ENCODE measurements at regions not wholly inside any gene's neighbourhood (a gene's known extent, or its start where the extent isn't known, plus 50 kb on each side); places are given as distances from the start of the nearest gene placed in this dataset.

GRCh38 chr16:87132361-87133014 lies 184.7 kb downstream of the C16orf95 start:
- DNase-seq (ENCODE audit: insufficient read length) (no peak), FAIRE-seq (no peak)
- TF ChIP-seq POLR2A (IDR thresholded peaks at IDR 0.05; ENCODE audit: low read depth, low read length) (no peak), POLR2AphosphoS5 (IDR thresholded peaks at IDR 0.05; ENCODE audit: low read depth, low read length) (no peak), TAF1 (IDR thresholded peaks at IDR 0.05; ENCODE audit: borderline replicate concordance, low read depth, low read length) (no peak)

- DNase-seq (ENCODE audit: insufficient read length) (no peak), FAIRE-seq (no peak)
- TF ChIP-seq POLR2AphosphoS5 (IDR thresholded peaks at IDR 0.05; ENCODE audit: low read depth, low read length) (no peak), TAF1 (IDR thresholded peaks at IDR 0.05; ENCODE audit: borderline replicate concordance, low read depth, low read length) (no peak), POLR2A (IDR thresholded peaks at IDR 0.05; ENCODE audit: low read depth, low read length) (no peak)
These were observed 183.9 kb downstream of the C16orf95 start for GRCh38 chr16:87133112-87133850.

- DNase-seq (ENCODE audit: insufficient read length) (no peak), FAIRE-seq (no peak)
- TF ChIP-seq POLR2AphosphoS5 (IDR thresholded peaks at IDR 0.05; ENCODE audit: low read depth, low read length) (no peak), TAF1 (IDR thresholded peaks at IDR 0.05; ENCODE audit: borderline replicate concordance, low read depth, low read length) (no peak), POLR2A (IDR thresholded peaks at IDR 0.05; ENCODE audit: low read depth, low read length) (no peak)
These were observed 183.1 kb downstream of the C16orf95 start for GRCh38 chr16:87133966-87134627.

GRCh38 chr16:87134628-87134995 lies 182.6 kb downstream of the C16orf95 start:
- no peak for DNase-seq (ENCODE audit: insufficient read length)
- FAIRE-seq, result no peak
- TF ChIP-seq TAF1 (IDR thresholded peaks at IDR 0.05; ENCODE audit: borderline replicate concordance, low read depth, low read length), result no peak
- no peak for TF ChIP-seq POLR2AphosphoS5 (IDR thresholded peaks at IDR 0.05; ENCODE audit: low read depth, low read length)
- TF ChIP-seq POLR2A (IDR thresholded peaks at IDR 0.05; ENCODE audit: low read depth, low read length), result no peak

- FAIRE-seq, result no peak
- no peak for DNase-seq (ENCODE audit: insufficient read length)
- TF ChIP-seq POLR2AphosphoS5 (IDR thresholded peaks at IDR 0.05; ENCODE audit: low read depth, low read length) (no peak), POLR2A (IDR thresholded peaks at IDR 0.05; ENCODE audit: low read depth, low read length) (no peak), TAF1 (IDR thresholded peaks at IDR 0.05; ENCODE audit: borderline replicate concordance, low read depth, low read length) (no peak)
These were observed 181.8 kb downstream of the C16orf95 start for GRCh38 chr16:87135246-87136030.

- no peak for FAIRE-seq
- no peak for DNase-seq (ENCODE audit: insufficient read length)
These were observed 178.9 kb downstream of the C16orf95 start for GRCh38 chr16:87138316-87138715.

GRCh38 chr16:87138738-87139267 lies 178.4 kb downstream of the C16orf95 start:
- no peak for DNase-seq (ENCODE audit: insufficient read length)
- no peak for FAIRE-seq
- TF ChIP-seq POLR2AphosphoS5 (IDR thresholded peaks at IDR 0.05; ENCODE audit: low read depth, low read length), result no peak
- TF ChIP-seq POLR2A (IDR thresholded peaks at IDR 0.05; ENCODE audit: low read depth, low read length), result no peak
- no peak for TF ChIP-seq TAF1 (IDR thresholded peaks at IDR 0.05; ENCODE audit: borderline replicate concordance, low read depth, low read length)

More at GRCh38 chr16:87138316-87138715, 178.9 kb downstream of the C16orf95 start:
- TF ChIP-seq POLR2A (IDR thresholded peaks at IDR 0.05; ENCODE audit: low read depth, low read length) (no peak), TAF1 (IDR thresholded peaks at IDR 0.05; ENCODE audit: borderline replicate concordance, low read depth, low read length) (no peak), POLR2AphosphoS5 (IDR thresholded peaks at IDR 0.05; ENCODE audit: low read depth, low read length) (no peak)

- no peak for DNase-seq (ENCODE audit: insufficient read length)
- TF ChIP-seq TAF1 (IDR thresholded peaks at IDR 0.05; ENCODE audit: borderline replicate concordance, low read depth, low read length), result no peak
- no peak for TF ChIP-seq POLR2AphosphoS5 (IDR thresholded peaks at IDR 0.05; ENCODE audit: low read depth, low read length)
- TF ChIP-seq POLR2A (IDR thresholded peaks at IDR 0.05; ENCODE audit: low read depth, low read length), result no peak
- no peak for FAIRE-seq
These were observed 176.7 kb downstream of the C16orf95 start for GRCh38 chr16:87140211-87141200.

- FAIRE-seq, result no peak
- DNase-seq (ENCODE audit: insufficient read length), result no peak
- TF ChIP-seq TAF1 (IDR thresholded peaks at IDR 0.05; ENCODE audit: borderline replicate concordance, low read depth, low read length), result no peak
- TF ChIP-seq POLR2AphosphoS5 (IDR thresholded peaks at IDR 0.05; ENCODE audit: low read depth, low read length), result no peak
- no peak for TF ChIP-seq POLR2A (IDR thresholded peaks at IDR 0.05; ENCODE audit: low read depth, low read length)
These were observed 175.8 kb downstream of the C16orf95 start for GRCh38 chr16:87141402-87141801.

- TF ChIP-seq POLR2AphosphoS5 (IDR thresholded peaks at IDR 0.05; ENCODE audit: low read depth, low read length) (no peak), TAF1 (IDR thresholded peaks at IDR 0.05; ENCODE audit: borderline replicate concordance, low read depth, low read length) (no peak), POLR2A (IDR thresholded peaks at IDR 0.05; ENCODE audit: low read depth, low read length) (no peak)
- DNase-seq (ENCODE audit: insufficient read length) (no peak), FAIRE-seq (no peak)
These were observed 173.5 kb downstream of the C16orf95 start for GRCh38 chr16:87143661-87144121.

All from GM12892 (cell line).